Endothelial cell (in vitro differentiated cells): ENCODE measurements at regions not wholly inside any gene's neighbourhood (a gene's known extent, or its start where the extent isn't known, plus 50 kb on each side); places are given as distances from the start of the nearest gene placed in this dataset.

Experiments
- DNase-seq: peaks from one replicate; pipeline ENCODE4 v3.0.0; 2021; ENCODE audit warnings: low spot score
- H3K27ac Mint-ChIP-seq: one replicate; pipeline ENCODE4 v1.8.0; 2021; ENCODE audit warnings: mixed read lengths, inconsistent platforms; ENCODE audit not compliant: unreplicated experiment
- H3K27me3 Mint-ChIP-seq: one replicate; pipeline ENCODE4 v1.8.0; 2021; ENCODE audit warnings: mild to moderate bottlenecking, moderate library complexity, mixed read lengths, inconsistent platforms; ENCODE audit not compliant: unreplicated experiment
- H3K36me3 Mint-ChIP-seq: one replicate; pipeline ENCODE4 v1.8.0; 2021; ENCODE audit warnings: mild to moderate bottlenecking, low read depth, mixed read lengths, inconsistent platforms; ENCODE audit not compliant: unreplicated experiment
- H3K4me1 Mint-ChIP-seq: one replicate; pipeline ENCODE4 v1.8.0; 2021; ENCODE audit warnings: mild to moderate bottlenecking, mixed read lengths, inconsistent platforms; ENCODE audit not compliant: unreplicated experiment
- H3K4me3 Mint-ChIP-seq: one replicate; pipeline ENCODE4 v1.8.0; 2021; ENCODE audit warnings: mild to moderate bottlenecking, mixed read lengths, inconsistent platforms; ENCODE audit not compliant: unreplicated experiment
- H3K9me3 Mint-ChIP-seq: one replicate; pipeline ENCODE4 v1.8.0; 2021; ENCODE audit warnings: mixed read lengths, inconsistent platforms; ENCODE audit not compliant: unreplicated experiment
- CTCF ChIP-seq: fragments of 200-600 bp; sonication (generic); IDR thresholded peaks from one replicate; pipeline ENCODE4 v1.5.0; 2021; ENCODE audit warnings: antibody characterized with exemption; ENCODE audit not compliant: unreplicated experiment

- H3K27me3 Mint-ChIP-seq, result no peaks in the 10 kb centered on the region
- H3K27ac Mint-ChIP-seq, result no peak overlapping the region
- H3K36me3 Mint-ChIP-seq, result no peaks in the 10 kb centered on the region
- H3K4me1 Mint-ChIP-seq, result peaks cover 25% of the 10 kb centered on the region
- DNase-seq, result no peak
- no peak overlapping the region for H3K4me3 Mint-ChIP-seq
- TF ChIP-seq CTCF, result no peak
- H3K9me3 Mint-ChIP-seq, result no peaks in the 10 kb centered on the region
These were observed 134.8 kb upstream of the BEND6 start for GRCh38 chr6:56820060-56820459.

- no peak for DNase-seq
- Mint-ChIP-seq H3K4me3 (no peak overlapping the region), H3K36me3 (no peaks in the 10 kb centered on the region), H3K9me3 (no peaks in the 10 kb centered on the region), H3K27ac (no peak overlapping the region), H3K27me3 (no peaks in the 10 kb centered on the region), H3K4me1 (peaks cover 25% of the 10 kb centered on the region)
- TF ChIP-seq CTCF, result no peak
These were observed 135.3 kb upstream of the BEND6 start for GRCh38 chr6:56819604-56820003.

GRCh38 chr6:56816370-56816769 lies 138.5 kb upstream of the BEND6 start:
- Mint-ChIP-seq H3K36me3 (no peaks in the 10 kb centered on the region), H3K9me3 (no peaks in the 10 kb centered on the region), H3K4me3 (no peak overlapping the region), H3K27me3 (no peaks in the 10 kb centered on the region), H3K27ac (no peak overlapping the region), H3K4me1 (peaks cover 11% of the 10 kb centered on the region)
- DNase-seq, result no peak
- no peak for TF ChIP-seq CTCF

- DNase-seq, result no peak
- Mint-ChIP-seq H3K4me3 (no peak overlapping the region), H3K27me3 (no peaks in the 10 kb centered on the region), H3K27ac (no peak overlapping the region), H3K4me1 (peaks cover 8% of the 10 kb centered on the region), H3K9me3 (no peaks in the 10 kb centered on the region), H3K36me3 (no peaks in the 10 kb centered on the region)
- no peak for TF ChIP-seq CTCF
These were observed 139.5 kb upstream of the BEND6 start for GRCh38 chr6:56815436-56815835.

- no peak for TF ChIP-seq CTCF
- H3K4me3 Mint-ChIP-seq, result no peak overlapping the region
- H3K27ac Mint-ChIP-seq, result no peak overlapping the region
- DNase-seq, result no peak
- no peaks in the 10 kb centered on the region for H3K27me3 Mint-ChIP-seq
- peaks cover 8% of the 10 kb centered on the region for H3K4me1 Mint-ChIP-seq
- no peaks in the 10 kb centered on the region for H3K9me3 Mint-ChIP-seq
- H3K36me3 Mint-ChIP-seq, result no peaks in the 10 kb centered on the region
These were observed 140.1 kb upstream of the BEND6 start for GRCh38 chr6:56814802-56815201.
